Smooth muscle cell (in vitro differentiated cells): ENCODE measurements at regions not wholly inside any gene's neighbourhood (a gene's known extent, or its start where the extent isn't known, plus 50 kb on each side); places are given as distances from the start of the nearest gene placed in this dataset.

Experiments used
- DNase-seq: peaks from one replicate; lab custom pipeline; 2025; ENCODE audit not compliant: unreplicated experiment; lab: John Stamatoyannopoulos, UW
- H2AFZ ChIP-seq: fragments of 200-600 bp; sonication (generic); 2 replicates; pipeline ENCODE4 v1.6.0; 2016; ENCODE audit warnings: antibody characterized with exemption, low read depth, mild to moderate bottlenecking
- H3F3A ChIP-seq: fragments of 200-600 bp; sonication (generic); 2 replicates; pipeline ENCODE4 v1.6.0; 2017; ENCODE audit warnings: antibody characterized with exemption, low read depth
- H3K27ac ChIP-seq: fragments of 200-600 bp; sonication (generic); 2 replicates; pipeline ENCODE4 v1.5.1; 2016; ENCODE audit warnings: low read depth, mild to moderate bottlenecking
- H3K27me3 ChIP-seq: fragments of 200-600 bp; sonication (generic); 2 replicates; pipeline ENCODE4 v1.6.1; 2016; ENCODE audit warnings: low read depth, mild to moderate bottlenecking
- H3K36me3 ChIP-seq: fragments of 200-600 bp; sonication (generic); 2 replicates; pipeline ENCODE4 v1.5.1; 2016; ENCODE audit warnings: low read depth
- H3K4me1 ChIP-seq: fragments of 200-600 bp; sonication (generic); 2 replicates; pipeline ENCODE4 v1.5.1; 2016; ENCODE audit warnings: low read depth
- H3K4me2 ChIP-seq: fragments of 200-600 bp; sonication (generic); 2 replicates; pipeline ENCODE4 v1.6.0; 2016; ENCODE audit warnings: mild to moderate bottlenecking
- H3K4me3 ChIP-seq: fragments of 200-600 bp; sonication (generic); 2 replicates; pipeline ENCODE4 v1.5.1; 2016; ENCODE audit warnings: mild to moderate bottlenecking
- H3K79me2 ChIP-seq: fragments of 200-600 bp; sonication (generic); 2 replicates; pipeline ENCODE4 v1.6.0; 2016; ENCODE audit warnings: low read depth, mild to moderate bottlenecking
- H3K9ac ChIP-seq: fragments of 200-600 bp; sonication (generic); 2 replicates; pipeline ENCODE4 v1.6.0; 2016; ENCODE audit warnings: low read depth
- H3K9me3 ChIP-seq: fragments of 200-600 bp; sonication (generic); replicated peaks from 2 replicates; pipeline ENCODE4 v1.5.1; 2016; ENCODE audit warnings: low read depth
- H4K20me1 ChIP-seq: fragments of 200-600 bp; sonication (generic); 2 replicates; pipeline ENCODE4 v1.6.0; 2016; ENCODE audit warnings: low read depth
- WGBS: methylation state at CpG from one replicate; pipeline ENCODE4 v1.1.7; 2016; ENCODE audit warnings: low lambda C conversion rate; 5-methylcytosine and 5-hydroxymethylcytosine counted together
- TF ChIP-seq, protein P1 (sequence below): fragments of 200-600 bp; sonication (generic); IDR thresholded peaks from 2 replicates; pipeline ENCODE4 v1.5.1; 2017; ENCODE audit warnings: borderline replicate concordance, mild to moderate bottlenecking, antibody characterized with exemption; ENCODE audit not compliant: insufficient read depth, poor library complexity, severe bottlenecking

DNA sequence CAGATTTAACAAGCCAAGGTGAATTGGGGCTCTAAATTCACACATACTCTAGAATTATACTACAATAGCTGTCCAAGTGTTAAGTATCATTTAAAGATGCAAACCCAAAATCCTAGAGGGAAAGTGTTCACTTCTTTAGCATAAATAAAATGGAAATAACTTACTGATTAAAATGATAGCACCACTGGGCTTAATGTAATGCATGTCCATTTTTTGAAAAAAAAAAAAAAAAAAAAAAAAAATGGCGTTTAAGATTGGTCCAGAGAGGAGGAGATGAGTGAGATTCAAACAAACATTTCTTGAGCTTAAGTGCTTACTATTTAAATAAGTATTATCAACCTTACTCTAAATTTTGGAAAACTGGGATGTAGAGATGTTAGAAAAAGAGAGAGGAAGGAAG lies 251.5 kb upstream of the CWC22 start:
- Histone ChIP-seq H3F3A (no peaks in the 10 kb centered on the region), H3K4me3 (no peak overlapping the region), H3K4me1 (peaks cover 4% of the 10 kb centered on the region), H3K27me3 (no peaks in the 10 kb centered on the region), H3K4me2 (no peak overlapping the region), H3K9me3 (no peaks in the 10 kb centered on the region), H4K20me1 (no peaks in the 10 kb centered on the region), H3K27ac (no peak overlapping the region), H3K36me3 (no peaks in the 10 kb centered on the region), H3K9ac (no peak overlapping the region), H3K79me2 (no peaks in the 10 kb centered on the region), H2AFZ (no peak overlapping the region)
- TF ChIP-seq, protein P1, sequence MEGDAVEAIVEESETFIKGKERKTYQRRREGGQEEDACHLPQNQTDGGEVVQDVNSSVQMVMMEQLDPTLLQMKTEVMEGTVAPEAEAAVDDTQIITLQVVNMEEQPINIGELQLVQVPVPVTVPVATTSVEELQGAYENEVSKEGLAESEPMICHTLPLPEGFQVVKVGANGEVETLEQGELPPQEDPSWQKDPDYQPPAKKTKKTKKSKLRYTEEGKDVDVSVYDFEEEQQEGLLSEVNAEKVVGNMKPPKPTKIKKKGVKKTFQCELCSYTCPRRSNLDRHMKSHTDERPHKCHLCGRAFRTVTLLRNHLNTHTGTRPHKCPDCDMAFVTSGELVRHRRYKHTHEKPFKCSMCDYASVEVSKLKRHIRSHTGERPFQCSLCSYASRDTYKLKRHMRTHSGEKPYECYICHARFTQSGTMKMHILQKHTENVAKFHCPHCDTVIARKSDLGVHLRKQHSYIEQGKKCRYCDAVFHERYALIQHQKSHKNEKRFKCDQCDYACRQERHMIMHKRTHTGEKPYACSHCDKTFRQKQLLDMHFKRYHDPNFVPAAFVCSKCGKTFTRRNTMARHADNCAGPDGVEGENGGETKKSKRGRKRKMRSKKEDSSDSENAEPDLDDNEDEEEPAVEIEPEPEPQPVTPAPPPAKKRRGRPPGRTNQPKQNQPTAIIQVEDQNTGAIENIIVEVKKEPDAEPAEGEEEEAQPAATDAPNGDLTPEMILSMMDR = no peak
- WGBS = 90% methylated on average over 1 of the region's 1 CpG
- DNase-seq = no peak

DNA sequence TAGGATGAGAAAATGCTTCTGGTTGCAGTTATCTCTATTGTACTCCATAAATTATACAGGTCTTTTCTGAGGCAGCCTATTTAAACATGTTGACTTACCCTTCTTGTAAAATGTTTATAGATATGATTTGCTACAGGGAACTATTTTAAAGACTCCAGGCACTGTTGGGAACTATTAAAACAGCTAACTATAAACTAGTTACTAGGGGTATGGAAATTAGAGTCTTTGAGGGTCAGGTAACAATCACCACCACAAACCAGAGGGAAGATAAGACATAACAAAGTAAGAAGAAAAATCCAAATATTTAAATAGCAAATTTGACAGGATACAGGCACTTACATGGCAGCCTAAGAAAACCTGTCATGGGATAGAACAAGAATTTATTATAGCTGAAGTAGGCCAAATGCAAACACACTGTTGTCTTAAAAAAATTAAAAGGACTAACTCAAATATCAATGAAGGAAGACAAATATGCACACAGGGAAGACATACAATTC lies 251.0 kb upstream of the CWC22 start:
- Histone ChIP-seq H3K27me3 (no peaks in the 10 kb centered on the region), H3K79me2 (no peaks in the 10 kb centered on the region), H3K9me3 (no peaks in the 10 kb centered on the region), H3F3A (no peaks in the 10 kb centered on the region), H3K4me1 (peaks cover 4% of the 10 kb centered on the region), H3K9ac (no peak overlapping the region), H2AFZ (no peak overlapping the region), H3K4me3 (no peak overlapping the region), H3K4me2 (no peak overlapping the region), H3K36me3 (no peaks in the 10 kb centered on the region), H3K27ac (no peak overlapping the region), H4K20me1 (no peaks in the 10 kb centered on the region)
- TF ChIP-seq, protein P1 = no peak
- DNase-seq = no peak

DNA sequence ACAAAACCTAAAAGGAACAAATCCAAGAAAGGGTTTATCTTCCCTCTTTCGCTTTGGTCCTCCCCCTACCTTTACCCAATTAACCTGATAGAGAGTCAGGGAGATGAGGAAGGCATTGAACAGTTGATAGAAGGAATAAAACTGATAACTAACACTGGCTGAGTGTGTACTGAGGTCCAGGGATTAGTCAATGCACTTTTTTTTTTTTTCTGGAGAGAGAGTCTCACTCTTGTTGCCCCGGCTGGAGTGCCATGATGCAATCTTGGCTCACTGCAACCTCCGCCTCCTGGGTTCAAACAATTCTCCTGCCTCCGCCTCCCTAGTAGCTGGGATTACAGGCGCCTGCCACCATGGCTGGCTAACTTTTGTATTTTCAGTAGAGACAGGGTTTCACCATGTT lies 250.2 kb upstream of the CWC22 start:
- Histone ChIP-seq H3K9ac (no peak overlapping the region), H3F3A (no peaks in the 10 kb centered on the region), H3K79me2 (no peaks in the 10 kb centered on the region), H3K27me3 (no peaks in the 10 kb centered on the region), H3K4me1 (peaks cover 4% of the 10 kb centered on the region), H3K9me3 (no peaks in the 10 kb centered on the region), H3K4me2 (no peak overlapping the region), H4K20me1 (no peaks in the 10 kb centered on the region), H2AFZ (no peak overlapping the region), H3K36me3 (no peaks in the 10 kb centered on the region), H3K27ac (no peak overlapping the region), H3K4me3 (no peak overlapping the region)
- TF ChIP-seq, protein P1 = no peak
- DNase-seq = no peak
- 94% methylated on average over 5 of the region's 5 CpGs for whole genome bisulfite sequencing

DNA sequence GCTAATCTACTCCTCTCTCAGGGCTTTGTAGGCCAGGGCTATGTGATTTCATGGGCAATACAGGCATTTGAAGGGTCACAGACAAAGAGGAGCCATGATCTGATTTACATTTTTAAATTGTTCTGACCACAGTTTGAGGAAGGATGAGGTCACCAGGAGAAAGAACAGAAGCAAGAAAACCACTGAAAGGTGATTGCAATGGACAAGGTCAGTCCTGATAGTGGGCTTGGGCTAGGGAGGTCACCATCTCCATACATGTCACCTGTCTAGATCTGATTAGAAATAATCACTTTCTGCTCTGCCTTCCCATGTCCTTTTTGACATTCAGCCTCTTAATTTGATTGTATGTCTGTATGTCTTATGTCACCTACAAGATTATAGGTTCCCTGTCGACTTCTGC lies 248.9 kb upstream of the CWC22 start:
- TF ChIP-seq, protein P1 = no peak
- no peak for DNase-seq
- no peaks in the 10 kb centered on the region for H3K79me2 ChIP-seq

More for the DNA sequence above, 248.9 kb upstream of the CWC22 start:
- no peaks in the 10 kb centered on the region for H3K9me3 ChIP-seq
- WGBS = 52% methylated on average over 1 of the region's 1 CpG
- no peak overlapping the region for H3K4me3 ChIP-seq
- no peaks in the 10 kb centered on the region for H4K20me1 ChIP-seq
- no peaks in the 10 kb centered on the region for H3F3A ChIP-seq
- no peaks in the 10 kb centered on the region for H3K36me3 ChIP-seq
- no peak overlapping the region for H3K9ac ChIP-seq
- H3K27me3 ChIP-seq = no peaks in the 10 kb centered on the region
- H3K4me1 ChIP-seq = no peaks in the 10 kb centered on the region
- H3K27ac ChIP-seq = no peak overlapping the region
- no peak overlapping the region for H3K4me2 ChIP-seq
- no peak overlapping the region for H2AFZ ChIP-seq
